ENCODE measurements at regions not wholly inside any gene's neighbourhood (a gene's known extent, or its start where the extent isn't known, plus 50 kb on each side); places are given as distances from the start of the nearest gene placed in this dataset.
"Not testable (repeated sequence)": the region's sequence is repeated elsewhere in the genome, so short reads cannot be mapped to it uniquely, and the experiment has no call there.

DNA sequence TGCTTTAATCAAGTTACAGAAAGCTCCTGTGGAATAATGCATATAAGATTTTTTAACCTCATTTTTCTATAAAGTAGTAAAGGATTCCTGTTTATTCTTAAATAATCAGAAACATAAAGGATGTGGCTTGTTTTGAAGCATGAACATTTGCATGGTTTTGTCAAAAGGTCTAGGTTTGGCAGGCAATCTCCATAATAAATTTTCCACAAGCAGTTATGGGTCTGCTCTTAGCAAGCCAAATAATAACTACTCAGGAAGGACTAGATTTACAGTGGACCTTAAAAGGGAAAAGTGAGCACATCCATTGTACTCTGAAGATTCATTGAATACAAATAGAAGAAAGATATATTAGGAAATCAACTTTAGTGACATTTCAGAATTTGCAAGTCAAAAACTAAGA lies 407.3 kb upstream of the CBLB start:
- no peak for DNase-seq

DNA sequence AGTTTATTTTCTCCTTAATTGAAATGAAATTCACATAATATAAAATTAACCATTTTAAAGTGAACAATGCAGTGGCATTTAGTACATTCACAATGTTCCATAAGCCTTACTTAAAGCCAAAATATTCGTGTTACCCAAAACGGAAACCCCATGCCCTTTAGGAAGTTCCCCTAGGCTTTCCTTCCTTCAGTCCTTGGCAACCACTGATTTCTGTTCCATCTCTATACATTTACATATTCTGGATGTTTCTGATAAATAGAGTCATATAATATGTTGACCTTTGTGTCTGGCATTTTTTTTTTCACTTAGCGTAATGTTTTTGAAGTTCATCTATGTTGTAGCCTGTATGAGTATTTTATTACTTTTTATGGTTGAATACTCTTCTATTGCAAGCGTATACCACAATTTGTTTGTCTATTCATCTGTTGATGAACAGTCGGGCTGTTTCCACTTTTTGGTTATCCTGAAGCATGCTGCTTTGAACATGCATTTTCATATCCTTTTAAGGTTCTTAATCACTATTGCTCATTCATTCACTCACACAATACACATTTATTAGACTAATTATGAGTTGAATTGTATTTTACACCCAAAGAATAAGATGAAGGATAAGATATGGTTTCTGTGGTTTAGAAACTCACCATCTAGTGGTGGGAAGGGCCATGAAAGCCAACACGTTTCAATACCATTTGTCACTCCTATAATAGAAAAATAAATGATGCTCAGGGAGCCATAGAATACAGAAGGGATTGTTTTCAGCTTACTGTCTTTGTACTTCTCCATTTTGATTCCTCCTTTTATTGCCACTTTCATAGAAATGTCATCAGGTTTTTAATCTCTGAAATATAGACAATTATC lies 408.2 kb upstream of the CBLB start:
- no peak for DNase-seq

DNA sequence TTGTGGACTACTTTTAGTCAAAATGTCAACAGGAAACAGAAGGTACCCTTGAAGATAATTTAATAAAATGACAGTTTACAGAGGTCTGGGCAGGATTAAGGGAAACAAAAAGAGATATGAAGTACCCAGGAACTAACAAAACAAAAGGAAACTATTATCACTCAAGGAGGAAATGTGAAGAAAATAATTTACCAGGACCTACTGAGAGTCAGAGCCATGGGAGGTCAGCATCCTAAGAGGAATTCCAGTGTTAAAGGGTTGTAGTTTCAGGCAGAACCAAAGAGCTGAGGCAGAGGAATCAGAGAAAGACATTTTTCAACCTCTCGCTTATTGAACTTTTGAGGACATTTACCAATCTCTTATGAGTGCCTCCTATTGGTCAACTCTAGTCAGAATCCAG lies 408.9 kb upstream of the CBLB start:
- no peak for DNase-seq

DNA sequence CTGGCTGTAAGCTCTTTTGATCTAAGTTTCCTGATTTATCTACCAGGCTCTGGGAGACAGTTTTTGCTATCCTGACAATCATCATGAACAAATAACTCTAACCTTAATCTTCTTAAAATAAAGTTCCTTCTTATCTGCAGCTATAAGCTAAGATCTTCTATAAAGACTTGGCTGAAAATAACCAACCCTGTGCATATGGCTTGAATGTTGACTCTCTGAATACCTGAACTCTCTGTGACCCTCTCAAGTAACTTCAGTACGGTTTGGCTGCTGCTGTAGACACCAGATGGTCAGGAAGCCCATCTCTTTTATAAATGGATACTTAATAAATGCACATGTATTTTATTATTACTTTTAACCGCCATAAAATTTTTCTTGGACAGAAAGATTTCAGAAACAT lies 412.4 kb upstream of the CBLB start:
- no peak for DNase-seq

DNA sequence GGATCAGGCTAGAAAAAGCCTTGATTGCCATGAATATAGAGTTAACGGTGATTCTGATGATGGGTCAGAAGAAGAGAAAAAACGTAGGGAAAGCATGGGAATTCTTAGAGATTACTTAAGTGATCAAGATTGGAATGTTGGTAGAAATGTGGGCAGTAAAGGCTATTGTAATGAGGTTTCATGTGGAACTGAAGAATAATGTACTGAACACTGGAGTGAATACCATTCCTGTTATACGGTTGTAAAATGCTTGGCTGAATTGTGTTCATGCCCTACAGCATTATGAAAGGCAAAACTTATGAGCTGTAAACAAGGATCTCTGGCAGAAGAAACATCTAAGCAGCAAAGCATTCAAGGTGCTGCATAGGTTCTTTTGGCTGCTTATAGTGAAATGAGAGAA lies 414.1 kb upstream of the CBLB start:
- no peak for DNase-seq

DNA sequence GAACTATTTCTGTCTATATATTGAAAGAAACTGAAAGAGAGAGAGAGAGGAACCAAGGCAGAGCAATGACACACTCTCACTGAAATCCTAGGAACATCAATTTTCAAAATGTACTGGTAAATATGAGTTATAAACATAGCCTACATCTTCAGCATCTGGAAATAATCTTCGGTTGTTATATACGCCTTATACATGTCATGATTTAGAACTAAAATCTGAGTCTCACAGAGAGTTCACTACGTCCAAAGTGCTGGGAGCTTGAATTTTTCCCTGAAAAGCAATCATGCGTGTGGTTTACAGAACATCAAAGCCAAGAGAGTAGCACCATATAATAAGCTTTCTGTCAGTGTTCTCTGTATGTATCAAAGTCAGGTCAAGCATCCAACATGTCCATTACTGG lies 420.0 kb upstream of the CBLB start:
- DNase-seq = no peak

DNA sequence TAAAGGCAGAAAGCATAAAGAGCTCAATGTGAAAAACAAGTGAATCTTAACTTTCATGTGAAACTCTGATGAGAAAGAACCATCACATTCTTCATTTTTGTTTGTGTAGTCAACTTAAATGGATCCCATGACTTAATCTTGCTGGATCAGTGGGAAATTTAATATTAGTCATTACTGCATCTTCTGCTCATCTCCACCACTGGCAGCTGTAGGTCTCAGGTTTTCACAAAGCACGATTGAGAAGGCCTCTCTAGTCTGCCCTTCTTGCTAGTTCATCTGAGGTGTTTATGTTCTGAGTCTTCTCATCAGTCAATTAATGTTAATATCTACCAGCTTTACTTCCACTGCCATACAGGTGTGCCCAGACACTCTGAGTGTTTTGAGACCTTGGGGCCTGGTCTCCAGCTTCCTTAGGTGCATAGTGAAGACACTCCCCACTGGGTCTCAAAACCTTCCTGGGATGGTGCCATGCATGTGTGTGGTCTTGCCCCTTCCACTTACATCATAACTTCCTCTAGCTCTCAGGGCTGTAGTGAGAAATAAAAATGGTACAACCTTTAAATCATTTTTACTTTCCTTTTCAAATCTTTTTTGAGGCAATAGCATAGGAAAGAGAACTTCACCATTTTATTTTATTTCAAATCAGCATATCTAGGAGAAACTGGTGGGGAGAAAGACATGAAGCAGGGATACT lies 421.6 kb upstream of the CBLB start:
- no peak for DNase-seq

DNA sequence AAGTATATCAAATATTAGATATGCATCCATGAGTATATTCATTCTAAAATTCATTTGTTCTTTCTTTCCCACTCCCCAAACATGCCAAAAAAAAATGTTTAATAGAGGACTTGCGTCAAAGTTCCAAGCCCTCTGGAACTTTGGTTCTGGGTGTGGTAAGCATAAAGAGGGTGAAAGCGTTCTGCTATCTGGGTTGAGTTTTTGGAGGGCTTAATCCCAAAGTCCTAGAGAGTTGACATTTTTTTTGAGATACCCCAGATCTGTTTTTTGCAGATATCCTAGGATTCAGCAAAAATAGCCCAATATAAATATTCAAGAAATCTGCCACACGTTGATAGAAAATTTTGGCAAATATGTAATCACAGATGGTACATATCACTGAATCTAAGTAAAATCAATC lies 424.3 kb upstream of the CBLB start:
- no peak for DNase-seq

DNA sequence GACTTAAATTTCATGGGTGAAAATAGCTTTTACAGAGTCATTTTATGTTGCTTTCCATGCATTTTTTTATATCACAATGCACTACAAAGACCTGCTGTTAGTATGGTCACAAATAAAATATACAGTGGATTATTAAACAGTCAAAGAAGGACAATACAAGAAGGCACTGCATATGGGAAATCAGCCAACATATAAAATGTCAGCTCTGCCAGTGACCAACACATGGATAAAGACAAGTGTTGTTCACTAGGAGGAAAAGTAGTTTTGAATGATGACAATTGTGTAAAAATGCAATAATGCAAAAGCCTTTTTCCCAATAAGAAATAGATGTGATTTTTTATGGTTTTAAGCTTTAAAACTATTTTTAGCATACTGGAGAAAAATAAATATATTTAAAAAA lies 425.3 kb upstream of the CBLB start:
- DNase-seq = no peak

DNA sequence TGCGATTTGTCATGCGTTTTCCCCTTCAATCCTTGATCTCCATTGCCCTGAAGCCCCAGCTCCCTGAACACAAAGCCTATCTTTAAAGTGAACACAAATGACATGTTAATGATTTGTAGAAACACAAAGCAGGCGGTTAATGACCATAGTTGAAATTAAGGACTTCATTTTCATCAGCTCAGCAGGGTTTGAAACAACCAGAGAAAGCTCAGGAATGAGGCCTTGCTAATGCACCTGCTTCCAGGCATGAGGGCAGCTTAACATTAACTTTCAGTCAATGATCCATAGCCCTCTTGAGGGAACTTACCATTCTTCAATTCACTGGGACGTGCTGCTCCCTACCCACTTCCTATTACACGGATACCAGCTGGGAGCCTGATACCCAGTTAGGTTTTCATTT lies 427.2 kb upstream of the CBLB start:
- DNase-seq = no peak

DNA sequence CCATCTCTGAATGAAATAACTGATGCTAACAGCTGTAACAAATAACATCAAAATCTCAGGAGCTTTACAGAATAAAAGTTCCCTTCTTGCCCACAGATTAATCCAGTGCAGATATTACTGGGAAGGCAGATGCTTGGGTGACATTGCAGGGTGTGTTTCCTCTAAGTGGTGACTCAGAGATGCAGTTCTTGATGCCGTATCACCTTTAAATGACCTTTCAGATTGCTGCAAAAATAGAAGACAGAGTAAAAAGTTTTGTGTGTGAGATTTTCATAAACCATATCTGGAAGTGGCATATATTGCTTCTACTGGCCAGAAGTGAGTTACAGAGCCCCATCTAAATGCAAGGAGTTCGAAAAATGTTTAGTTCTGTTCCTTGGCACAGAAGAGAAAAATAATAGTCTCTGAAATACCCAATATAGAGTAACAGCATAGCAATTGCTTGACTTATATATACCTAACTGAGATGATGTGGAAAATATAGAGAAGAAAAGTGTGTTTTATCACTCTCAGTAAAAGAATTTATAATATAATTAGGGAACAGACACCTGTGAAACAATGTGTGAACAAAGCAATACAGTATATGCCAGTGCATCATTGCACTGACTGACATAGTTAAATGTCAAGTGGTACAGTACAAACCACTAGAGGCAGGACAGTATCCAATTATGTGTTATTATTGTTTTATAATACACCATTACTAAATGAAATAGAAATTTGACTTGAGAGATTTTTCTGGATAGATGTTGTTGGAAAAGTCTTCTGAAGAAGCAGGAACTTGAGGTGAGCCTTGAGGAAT lies 430.7 kb upstream of the CBLB start:
- no peak for DNase-seq

DNA sequence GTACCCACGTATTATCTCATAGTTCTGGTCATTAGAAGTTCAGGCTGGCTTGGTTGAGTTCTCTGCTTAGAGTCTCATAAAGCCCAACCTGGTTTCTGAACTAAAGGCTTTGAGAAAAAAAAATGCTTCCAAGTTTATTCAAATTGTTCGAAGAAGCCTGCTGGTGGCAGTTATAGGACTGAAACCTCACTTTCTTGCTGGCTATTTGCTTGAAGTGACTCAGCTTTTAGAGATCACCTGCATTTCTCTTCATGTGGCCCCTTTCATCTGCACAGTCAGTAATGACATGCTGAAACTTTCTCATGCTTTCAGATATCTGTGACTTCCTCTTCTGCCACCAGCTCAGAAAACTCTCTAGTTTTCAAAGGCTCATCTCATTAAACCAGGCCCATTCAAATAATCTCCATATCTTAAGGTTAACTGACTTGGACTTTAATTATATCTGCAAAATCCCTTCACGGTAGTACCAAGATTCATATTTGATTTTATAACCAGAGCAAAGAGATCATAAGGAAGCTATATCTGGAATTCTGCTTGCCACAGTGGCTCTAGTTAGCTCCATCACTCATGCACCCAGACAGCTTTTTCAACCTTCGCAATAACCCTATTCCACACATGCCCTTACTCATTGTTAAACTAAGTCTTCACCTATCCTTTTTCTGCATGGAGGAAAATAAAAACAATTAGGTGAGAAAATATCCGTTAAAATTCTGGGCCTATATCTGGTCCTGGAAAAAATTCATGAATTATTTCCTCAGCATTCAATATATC lies 433.8 kb upstream of the CBLB start:
- DNase-seq = peak; percentile 41

DNA sequence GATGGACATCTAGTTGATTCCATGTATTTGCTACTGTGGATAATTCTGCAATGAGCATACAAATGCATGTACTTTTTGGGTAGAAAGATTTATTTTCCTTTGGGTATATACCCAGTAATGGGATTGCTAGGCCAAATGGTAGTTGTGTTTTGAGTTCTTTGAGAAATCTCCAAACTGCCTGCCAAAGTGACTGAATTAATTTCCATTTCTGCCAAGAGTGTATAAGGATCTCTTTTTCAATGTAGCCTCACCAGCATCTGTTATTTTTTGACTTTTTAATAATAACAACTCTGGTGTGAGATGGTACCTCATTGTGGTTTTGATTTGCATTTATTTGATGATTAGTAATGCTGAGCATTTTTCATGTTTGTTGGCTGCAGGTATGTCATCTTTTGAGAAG lies 435.0 kb upstream of the CBLB start:
- DNase-seq = no peak

DNA sequence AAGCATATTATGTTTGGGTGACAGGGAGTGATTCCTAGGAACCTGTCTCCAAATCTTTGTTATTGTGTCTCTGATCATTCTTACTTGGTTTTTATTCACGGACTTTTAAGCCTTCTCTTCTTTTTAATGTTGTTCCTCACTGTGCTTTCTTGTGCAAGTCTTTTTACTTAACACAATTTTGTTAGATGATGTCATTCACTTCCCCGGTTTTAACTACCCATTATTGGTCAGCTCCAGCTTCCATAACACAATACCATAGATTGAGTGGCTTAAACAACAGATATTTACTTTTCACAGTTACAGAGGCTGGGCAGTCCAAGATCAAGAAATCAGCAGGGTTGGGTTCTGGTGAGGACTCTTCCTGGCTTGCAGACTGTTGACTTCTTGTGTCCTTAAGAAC lies 436.3 kb upstream of the CBLB start:
- peak; percentile 5 for DNase-seq

DNA sequence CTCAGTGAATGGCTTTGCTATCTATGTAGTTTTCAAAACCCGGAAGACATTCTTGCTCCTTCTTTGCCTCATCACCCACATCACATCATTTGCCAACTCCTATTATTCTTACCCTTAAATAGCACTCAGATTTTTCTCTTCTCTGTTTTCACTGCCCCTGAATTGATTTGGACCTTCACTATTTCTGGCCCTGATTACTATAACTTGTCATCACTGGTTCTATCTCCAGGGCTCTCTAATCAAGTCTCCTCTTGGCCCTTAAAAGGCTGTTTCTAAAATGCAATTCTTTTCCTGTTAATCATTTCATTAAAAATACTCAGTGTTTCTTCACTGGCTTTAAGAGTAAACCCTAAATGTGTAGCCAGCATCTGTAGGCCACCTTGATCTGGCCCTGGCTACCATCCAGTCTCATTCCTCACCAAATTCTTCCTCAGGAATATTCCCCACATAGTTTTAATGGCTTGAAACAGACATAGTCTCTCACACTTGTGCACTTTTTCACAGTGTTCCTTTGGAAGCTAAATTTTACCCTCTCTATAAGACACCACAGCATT lies 437.1 kb upstream of the CBLB start:
- no peak for DNase-seq

DNA sequence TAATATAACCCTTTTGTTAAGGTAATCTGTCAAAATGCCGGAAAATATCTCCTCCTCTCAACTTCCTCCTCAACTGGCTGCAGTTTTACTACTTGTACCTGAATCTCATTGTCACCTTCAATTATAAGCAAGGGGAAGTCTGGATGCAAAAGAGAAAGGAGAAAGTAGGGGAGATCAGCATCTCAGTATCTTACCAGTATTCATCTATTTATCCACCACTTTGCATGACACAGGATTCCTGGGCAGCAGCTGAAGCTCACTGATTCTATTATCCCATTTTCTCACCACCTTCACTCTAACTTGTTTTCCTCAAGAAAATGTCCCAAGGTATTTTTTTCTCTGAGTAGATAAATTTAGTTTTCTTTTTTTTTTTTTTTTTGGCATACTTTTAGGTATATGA lies 440.5 kb upstream of the CBLB start:
- DNase-seq = no peak

DNA sequence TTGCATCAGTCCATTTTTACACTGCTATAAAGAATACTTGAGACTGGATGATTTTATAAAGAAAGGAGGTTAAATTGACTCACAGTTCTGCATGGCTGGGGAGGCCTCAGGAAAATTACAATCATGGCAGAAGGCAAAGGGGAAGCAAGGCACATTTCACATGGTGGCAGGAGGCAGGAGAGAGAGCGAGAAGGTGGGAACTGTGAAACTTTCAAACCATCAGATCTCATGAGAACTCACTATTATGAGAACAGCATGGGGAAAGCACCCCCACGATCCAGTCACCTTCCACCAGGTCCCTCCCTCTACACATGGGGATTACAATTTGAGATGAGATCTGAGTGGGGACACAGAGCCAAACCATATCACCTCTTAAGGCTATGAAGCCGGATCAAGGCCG lies 441.0 kb upstream of the CBLB start:
- DNase-seq = not testable (repeated sequence)

DNA sequence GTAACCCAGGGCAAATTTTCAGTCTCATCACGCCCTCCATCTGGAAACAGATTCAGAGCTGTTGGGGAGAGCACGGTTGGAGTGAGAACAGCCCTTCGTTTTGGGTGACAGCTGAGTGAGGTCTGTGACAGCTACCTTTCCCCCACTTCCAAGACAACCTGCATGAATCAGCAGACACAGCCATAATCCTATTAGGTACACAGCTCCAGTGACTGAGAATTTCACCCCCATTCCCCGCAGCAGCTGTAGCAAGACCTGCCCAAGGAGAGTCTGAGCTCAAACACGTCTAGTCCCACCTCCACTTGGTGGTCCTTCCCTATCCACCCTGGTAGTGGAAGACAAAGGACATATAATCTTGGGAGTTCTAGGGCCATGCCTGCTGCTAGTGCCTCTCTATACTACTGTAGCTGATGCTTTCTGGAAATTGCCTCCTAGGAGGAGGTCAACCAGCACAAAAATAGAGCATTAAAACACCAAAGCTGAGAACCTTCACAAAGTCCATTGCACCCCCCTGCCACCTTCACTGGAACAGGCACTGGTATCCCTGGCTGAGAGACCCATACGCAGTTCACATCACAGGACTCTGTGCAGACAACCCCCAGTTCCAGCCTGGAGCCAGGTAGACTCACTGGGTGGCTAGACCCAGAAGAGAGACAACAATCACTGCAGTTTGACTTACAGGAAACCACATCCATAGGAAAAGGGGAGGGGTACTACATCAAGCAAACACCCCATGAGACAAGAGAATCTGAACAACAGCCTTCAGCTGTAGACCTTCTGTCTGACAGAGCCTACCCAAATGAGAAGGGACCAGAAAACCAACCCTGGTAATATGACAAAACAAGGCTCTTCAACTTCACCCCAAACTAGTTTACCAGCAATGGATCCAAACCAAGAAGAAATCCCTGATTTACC lies 448.6 kb upstream of the CBLB start:
- DNase-seq = no peak

DNA sequence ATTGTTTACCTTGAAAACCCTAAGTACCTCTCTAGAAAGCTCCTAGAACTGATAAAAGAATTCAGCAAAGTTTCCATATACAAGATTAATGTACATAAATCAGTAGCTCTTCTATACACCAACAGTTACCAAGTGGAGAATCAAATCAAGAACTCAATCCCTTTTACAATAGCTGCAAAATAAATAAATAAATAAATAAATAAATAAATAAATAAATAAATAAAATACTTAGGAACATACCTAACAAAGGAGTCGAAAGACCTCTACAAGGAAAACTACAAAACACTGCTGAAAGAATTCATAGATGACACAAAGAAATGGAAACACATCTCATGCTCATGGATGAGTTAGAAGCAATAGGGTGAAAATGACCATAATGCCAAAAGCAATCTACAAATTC lies 452.6 kb upstream of the CBLB start:
- not testable (repeated sequence) for DNase-seq

DNA sequence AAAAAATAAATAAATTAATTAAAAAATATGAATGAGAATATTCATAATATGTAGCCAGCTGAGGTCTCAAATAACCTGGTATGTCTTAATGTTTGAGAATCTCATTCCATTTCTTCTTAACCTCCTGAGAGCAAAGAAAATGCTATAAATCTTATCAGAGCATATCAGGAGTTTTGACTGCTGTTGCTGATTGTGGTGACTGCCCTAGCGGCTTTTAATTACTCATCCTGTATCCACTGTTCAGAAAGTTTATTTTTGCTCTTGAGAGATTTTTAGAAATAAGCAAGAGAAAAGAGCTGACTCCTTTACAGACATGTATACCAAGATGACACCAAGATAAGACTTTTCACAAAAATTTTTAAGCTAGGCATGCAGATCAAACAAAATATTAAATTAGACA lies 454.8 kb upstream of the CBLB start:
- no peak for DNase-seq

DNA sequence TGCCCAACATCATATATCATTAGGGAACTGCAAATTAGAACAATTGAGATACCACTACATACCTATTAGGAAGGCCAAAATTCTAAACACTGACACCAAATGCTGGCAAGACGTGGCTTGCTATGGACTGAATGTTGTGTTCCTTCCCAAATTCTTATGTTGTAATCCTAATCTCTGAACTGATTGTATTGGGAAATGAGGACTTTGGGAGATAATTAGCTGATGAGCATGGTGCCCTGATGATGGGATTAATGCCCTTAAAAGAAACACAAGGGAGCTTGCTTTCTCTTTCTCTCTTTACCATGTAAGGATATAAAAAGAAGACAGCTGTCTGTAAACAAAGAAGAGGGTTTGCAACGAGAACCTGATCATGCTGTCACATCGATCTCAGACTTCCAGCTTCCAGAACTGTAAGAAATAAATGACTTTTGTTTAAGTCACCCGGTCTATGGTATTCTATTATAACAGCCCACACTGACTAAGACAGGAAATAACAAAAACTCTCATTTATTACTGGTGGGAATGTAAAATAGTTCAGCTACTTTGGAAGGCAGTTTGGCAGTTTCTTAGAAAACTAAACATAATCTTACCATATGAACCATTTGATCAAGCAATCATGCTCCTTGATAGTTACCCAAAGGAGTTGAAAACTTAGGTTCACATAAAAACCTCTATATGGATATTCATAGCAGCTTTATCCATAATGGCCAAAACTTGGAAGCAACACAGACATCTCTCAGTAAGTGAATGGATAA lies 458.3 kb upstream of the CBLB start:
- DNase-seq = no peak

Data from MV-4-11 (cell line).